Naive thymus-derived CD4-positive, alpha-beta T cell (primary cell): ENCODE measurements at regions not wholly inside any gene's neighbourhood (a gene's known extent, or its start where the extent isn't known, plus 50 kb on each side); places are given as distances from the start of the nearest gene placed in this dataset.
"Not testable (repeated sequence)": the region's sequence is repeated elsewhere in the genome, so short reads cannot be mapped to it uniquely, and the experiment has no call there.

Source experiments
- ATAC-seq: fragments of 150-1000 bp; cut with Tn5 transposase; 2 replicates; pipeline ENCODE4 v1.10.0; 2021; ENCODE audit warnings: mild to moderate bottlenecking, moderate library complexity
- CTCF ChIA-PET: fragments of 350-600 bp; sonication (Branson Sonifier 250); formaldehyde crosslinking; loops from one replicate; lab custom pipeline; 2021; ENCODE audit warnings: antibody characterized with exemption; lab: Charles Lee
- POLR2A ChIA-PET: fragments of 350-600 bp; sonication (Branson Sonifier 250); formaldehyde crosslinking; loops from one replicate; lab custom pipeline; 2021; ENCODE audit warnings: antibody characterized with exemption, inconsistent platforms; lab: Charles Lee
- DNase-seq, 9 donors: peaks; one replicate each; pipeline versions ENCODE4 v3.0.0 to v3.0.0-alpha.2; 2020 to 2022; ENCODE audit warnings: mixed read lengths in 1 of 9
- H3K27ac ChIP-seq: one replicate; pipeline ENCODE4 v1.7.0; 2013; ENCODE audit warnings: mild to moderate bottlenecking, low read depth, low read length, moderate library complexity
- H3K27me3 ChIP-seq, 2 donors: one replicate each; pipeline ENCODE4 v1.7.0; 2013; ENCODE audit warnings: low read length in 2 of 2, mild to moderate bottlenecking in 2 of 2, moderate library complexity in 2 of 2; ENCODE audit not compliant: control insufficient read depth in 2 of 2, insufficient read depth in 2 of 2
- H3K36me3 ChIP-seq, 3 experiments: 1 replicate in 2 of 3; 2 replicates in 1 of 3; pipeline ENCODE4 v1.7.0; 2013; ENCODE audit warnings: low read length in 3 of 3, mild to moderate bottlenecking in 3 of 3, moderate library complexity in 1 of 3; ENCODE audit not compliant: insufficient read depth in 3 of 3, control insufficient read depth in 2 of 3
- H3K4me1 ChIP-seq, 2 donors: one replicate each; pipeline ENCODE4 v1.7.0; 2013; ENCODE audit warnings: low read length in 2 of 2, mild to moderate bottlenecking in 2 of 2, moderate library complexity in 1 of 2; ENCODE audit not compliant: control insufficient read depth in 2 of 2, insufficient read depth in 2 of 2
- H3K4me3 ChIP-seq: 2 replicates; pipeline ENCODE4 v1.7.0; 2013; ENCODE audit warnings: mild to moderate bottlenecking, low read length
- H3K9me3 ChIP-seq, 3 experiments: 1 replicate in 2 of 3; 2 replicates in 1 of 3; pipeline ENCODE4 v1.7.0; 2013; ENCODE audit warnings: low read length in 3 of 3; ENCODE audit not compliant: control insufficient read depth in 2 of 3
- H3K27ac Mint-ChIP-seq, 9 donors: one replicate each; pipeline ENCODE4 v1.8.0; 2020 to 2022; ENCODE audit warnings: mixed read lengths in 9 of 9, mild to moderate bottlenecking in 8 of 9, moderate library complexity in 5 of 9, inconsistent platforms in 2 of 9
- H3K27me3 Mint-ChIP-seq, 5 donors: one replicate each; pipeline ENCODE4 v1.8.0; 2021 to 2022; ENCODE audit warnings: mixed read lengths in 5 of 5, mild to moderate bottlenecking in 1 of 5
- H3K36me3 Mint-ChIP-seq, 5 donors: one replicate each; pipeline ENCODE4 v1.8.0; 2020 to 2022; ENCODE audit warnings: mixed read lengths in 5 of 5, mild to moderate bottlenecking in 3 of 5, inconsistent platforms in 1 of 5
- H3K4me1 Mint-ChIP-seq, 7 donors: one replicate each; pipeline ENCODE4 v1.8.0; 2020 to 2022; ENCODE audit warnings: mixed read lengths in 7 of 7, mild to moderate bottlenecking in 3 of 7, inconsistent platforms in 1 of 7
- H3K4me3 Mint-ChIP-seq, 10 donors: one replicate each; pipeline ENCODE4 v1.8.0; 2020 to 2022; ENCODE audit warnings: mild to moderate bottlenecking in 10 of 10, mixed read lengths in 10 of 10, moderate library complexity in 6 of 10, inconsistent platforms in 2 of 10
- H3K9me3 Mint-ChIP-seq, 11 donors: one replicate each; pipeline ENCODE4 v1.8.0; 2020 to 2022; ENCODE audit warnings: mixed read lengths in 11 of 11, mild to moderate bottlenecking in 4 of 11, inconsistent platforms in 1 of 11, moderate library complexity in 1 of 11
- intact Hi-C, 2 donors: fragments of 100-400 bp; cut with micrococcal nuclease; formaldehyde crosslinking; loops; one replicate each; pipeline ENCODE4 v1.15.1; 2023

DNA sequence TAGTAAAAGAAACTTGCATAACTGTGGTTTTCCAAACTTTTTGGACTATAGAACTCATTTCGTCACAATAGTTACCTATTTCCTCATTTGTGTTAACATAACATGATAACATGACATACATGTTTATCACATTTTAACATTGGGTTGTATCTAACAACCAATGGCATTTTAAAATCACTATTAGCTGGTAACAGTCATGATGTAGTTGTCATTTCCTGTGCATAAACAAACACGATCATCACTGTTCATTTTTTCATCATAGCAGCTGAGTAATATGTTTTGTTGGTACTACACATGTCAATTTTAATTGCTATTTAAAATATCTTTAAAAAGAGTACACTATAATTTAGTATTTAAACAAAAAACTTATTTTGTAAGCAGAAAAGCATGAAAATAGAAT is 402.4 kb downstream of the SATB2 start:
- POLR2A ChIA-PET: interaction anchor here (0.6 kb wide), 1 partner anchor 70 kb away, joined by 4 read pairs; no protein-coding TSS in a partner anchor
- intact Hi-C loops: no loop called here
- DNase-seq: no peak

DNA sequence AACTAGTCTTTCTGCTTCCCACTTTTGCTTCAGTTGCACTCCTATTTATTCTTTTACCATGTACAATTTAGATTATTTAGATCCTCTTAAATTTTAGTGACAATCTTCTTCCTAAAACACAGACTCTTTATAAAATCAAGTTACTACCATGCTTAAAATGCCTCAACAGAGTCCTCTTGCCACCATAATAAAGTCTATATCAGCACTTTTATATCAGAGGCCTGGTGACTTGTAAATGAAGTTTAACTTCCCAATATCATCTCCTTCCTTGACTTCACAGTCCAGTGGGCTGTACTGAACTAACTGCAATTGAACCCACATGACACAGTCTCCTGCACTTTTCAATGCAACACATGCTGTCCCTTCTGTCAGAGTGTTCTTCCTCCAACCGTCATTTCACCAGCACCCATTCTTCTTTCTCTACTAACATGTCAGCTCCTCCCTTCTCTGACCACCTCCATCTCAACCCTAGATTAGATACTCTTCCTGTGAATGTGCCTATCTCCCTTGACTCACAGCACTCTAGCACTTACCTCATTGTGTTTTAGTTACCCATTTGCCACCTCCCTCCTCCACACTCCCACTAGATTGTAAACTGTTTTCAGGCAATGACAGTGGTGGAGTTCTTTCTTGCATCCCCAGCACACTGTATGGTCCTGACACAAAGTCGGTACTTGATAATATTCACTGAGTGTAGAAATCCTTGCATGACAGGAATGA is 414.9 kb downstream of the SATB2 start:
- Histone ChIP-seq H3K36me3 (no peaks in the 10 kb centered on the region), H3K4me1 (no peaks in the 10 kb centered on the region), H3K4me3 (no peak overlapping the region), H3K27ac (no peak overlapping the region), H3K9me3 (no peaks in the 10 kb centered on the region), H3K27me3 (no peaks in the 10 kb centered on the region)
- Mint-ChIP-seq H3K27ac (no peak overlapping the region), H3K27me3 (no peaks in the 10 kb centered on the region), H3K4me1 (no peaks in the 10 kb centered on the region), H3K9me3 (peaks cover 0 to 4% (median 0%) of the 10 kb centered on the region in 11 donors), H3K36me3 (no peaks in the 10 kb centered on the region), H3K4me3 (no peak overlapping the region)
- DNase-seq (no peak), ATAC-seq (no peak)
- POLR2A ChIA-PET: no interaction called here
- CTCF ChIA-PET: no interaction called here
- intact Hi-C loops: no loop called here

More for the DNA sequence above, 402.4 kb downstream of the SATB2 start:
- CTCF ChIA-PET: no interaction called here
- Mint-ChIP-seq H3K9me3 (peaks cover 0 to 9% (median 4%) of the 10 kb centered on the region in 11 donors), H3K27me3 (no peaks in the 10 kb centered on the region), H3K4me1 (no peaks in the 10 kb centered on the region), H3K27ac (no peak overlapping the region), H3K4me3 (no peak overlapping the region), H3K36me3 (no peaks in the 10 kb centered on the region)
- no peaks in the 10 kb centered on the region for H3K27me3 ChIP-seq
- no peak overlapping the region for H3K4me3 ChIP-seq
- no peaks in the 10 kb centered on the region for H3K36me3 ChIP-seq
- H3K9me3 ChIP-seq: peaks cover 0 to 3% (median 0%) of the 10 kb centered on the region in 3 experiments
- no peak overlapping the region for H3K27ac ChIP-seq
- no peak for ATAC-seq
- H3K4me1 ChIP-seq: no peaks in the 10 kb centered on the region

DNA sequence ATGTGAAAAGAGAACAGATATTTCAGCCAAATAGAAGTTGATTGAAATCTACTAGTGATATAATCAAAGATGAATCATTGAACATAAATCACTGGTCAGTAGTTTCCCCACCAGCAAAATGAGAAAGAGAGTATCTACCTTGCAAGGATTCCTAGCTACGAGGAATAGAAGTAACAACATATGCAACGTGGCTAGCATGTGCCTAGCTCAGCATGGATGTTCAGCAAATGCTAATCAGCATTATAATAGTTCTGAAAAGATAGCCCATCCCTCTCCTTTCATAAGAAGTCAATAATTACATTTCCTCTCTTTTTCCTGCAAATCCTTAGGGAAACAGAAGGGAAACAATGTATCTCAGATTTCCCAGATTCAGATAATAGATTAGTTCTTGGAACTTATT is 417.2 kb downstream of the SATB2 start:
- CTCF ChIA-PET: no interaction called here
- Mint-ChIP-seq H3K9me3 (peaks cover 0 to 5% (median 0%) of the 10 kb centered on the region in 11 donors), H3K36me3 (no peaks in the 10 kb centered on the region), H3K27ac (no peak overlapping the region), H3K4me3 (no peak overlapping the region), H3K4me1 (no peaks in the 10 kb centered on the region), H3K27me3 (no peaks in the 10 kb centered on the region)
- ATAC-seq (no peak), DNase-seq (no peak)
- H3K9me3 ChIP-seq: no peaks in the 10 kb centered on the region
- no peak overlapping the region for H3K27ac ChIP-seq
- no peak overlapping the region for H3K4me3 ChIP-seq
- H3K36me3 ChIP-seq: no peaks in the 10 kb centered on the region
- H3K27me3 ChIP-seq: no peaks in the 10 kb centered on the region
- POLR2A ChIA-PET: no interaction called here
- intact Hi-C loops: no loop called here
- H3K4me1 ChIP-seq: no peaks in the 10 kb centered on the region

DNA sequence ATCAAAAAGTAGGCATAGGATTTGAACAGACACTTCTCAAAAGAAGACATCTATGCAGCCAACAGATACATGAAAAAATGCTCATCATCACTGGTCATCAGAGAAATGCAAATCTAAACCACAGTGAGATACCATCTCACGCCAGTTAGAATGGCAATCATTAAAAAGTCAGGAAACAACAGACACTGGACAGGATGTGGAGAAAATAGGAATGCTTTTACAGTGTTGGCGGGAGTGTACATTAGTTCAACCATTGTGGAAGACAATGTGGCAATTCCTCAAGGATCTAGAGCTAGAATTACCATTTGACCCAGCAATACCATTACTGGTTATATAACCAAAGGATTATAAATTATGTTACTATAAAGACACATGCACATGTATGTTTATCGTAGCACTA is 424.0 kb downstream of the SATB2 start:
- H3K4me1 Mint-ChIP-seq, intact Hi-C loops, H3K4me3 ChIP-seq, ATAC-seq, H3K9me3 ChIP-seq, H3K27ac Mint-ChIP-seq, CTCF ChIA-PET, H3K4me1 ChIP-seq, POLR2A ChIA-PET, DNase-seq, H3K27ac ChIP-seq, H3K4me3 Mint-ChIP-seq, H3K36me3 ChIP-seq, H3K27me3 Mint-ChIP-seq, H3K27me3 ChIP-seq, H3K36me3 Mint-ChIP-seq: not testable (repeated sequence)
- peaks cover 0 to 16% (median 4%) of the 10 kb centered on the region in 11 donors for H3K9me3 Mint-ChIP-seq

DNA sequence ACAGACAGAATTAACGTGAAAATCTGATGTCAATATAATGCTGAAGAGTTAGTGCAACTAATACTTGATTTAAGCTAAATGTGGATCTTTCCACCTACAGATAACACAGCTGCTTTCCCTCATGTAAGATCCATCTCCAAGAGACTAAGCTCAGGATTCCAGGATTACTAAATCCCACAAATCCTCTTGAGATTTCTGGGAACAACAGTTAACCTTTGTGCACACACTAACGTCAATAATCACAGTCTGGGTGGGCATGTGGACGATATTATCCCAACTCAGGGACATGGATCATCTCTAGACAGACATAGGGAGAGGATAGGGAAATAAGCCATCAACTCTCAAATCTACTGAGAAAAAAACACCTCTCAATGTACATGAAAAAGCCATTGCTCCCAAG is 432.6 kb downstream of the SATB2 start:
- Mint-ChIP-seq H3K4me3 (no peak overlapping the region), H3K9me3 (peaks cover 0 to 5% (median 0%) of the 10 kb centered on the region in 11 donors), H3K27ac (no peak overlapping the region), H3K4me1 (no peaks in the 10 kb centered on the region), H3K36me3 (no peaks in the 10 kb centered on the region), H3K27me3 (no peaks in the 10 kb centered on the region)
- H3K4me3 ChIP-seq: no peak overlapping the region
- H3K9me3 ChIP-seq: no peaks in the 10 kb centered on the region
- no peak overlapping the region for H3K27ac ChIP-seq
- ChIA-PET POLR2A (no interaction called here), CTCF (no interaction called here)
- H3K4me1 ChIP-seq: no peaks in the 10 kb centered on the region
- no peak for ATAC-seq
- DNase-seq: no peak
- no peaks in the 10 kb centered on the region for H3K36me3 ChIP-seq
- intact Hi-C loops: no loop called here
- H3K27me3 ChIP-seq: no peaks in the 10 kb centered on the region

DNA sequence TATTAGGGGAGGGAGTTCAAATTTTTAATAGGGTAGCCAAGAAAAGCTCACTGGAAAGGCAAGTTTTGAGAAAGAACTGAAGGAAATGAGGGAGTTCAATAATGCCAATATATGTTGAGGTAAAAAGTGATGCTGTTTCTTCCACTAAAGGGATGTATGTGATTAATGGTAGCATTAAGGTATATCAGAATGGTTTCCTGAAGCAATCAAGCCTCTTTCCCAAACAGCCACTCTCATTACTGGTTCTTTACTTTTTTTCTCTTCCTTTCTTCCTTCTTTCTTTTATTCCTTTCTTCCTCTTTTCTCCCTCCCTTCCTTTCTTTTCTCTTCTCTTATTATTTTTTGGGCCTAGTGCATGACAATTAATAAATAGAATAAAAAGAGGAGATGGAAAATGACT is 433.5 kb downstream of the SATB2 start:
- H3K27me3 Mint-ChIP-seq: no peaks in the 10 kb centered on the region
- no peaks in the 10 kb centered on the region for H3K36me3 Mint-ChIP-seq
- Histone ChIP-seq H3K4me3 (no peak overlapping the region), H3K27ac (no peak overlapping the region), H3K27me3 (no peaks in the 10 kb centered on the region), H3K36me3 (no peaks in the 10 kb centered on the region), H3K4me1 (no peaks in the 10 kb centered on the region), H3K9me3 (no peaks in the 10 kb centered on the region)
- H3K27ac Mint-ChIP-seq: no peak overlapping the region
- intact Hi-C loops: no loop called here
- ChIA-PET POLR2A (no interaction called here), CTCF (no interaction called here)
- H3K4me1 Mint-ChIP-seq: no peaks in the 10 kb centered on the region
- ATAC-seq: no peak
- no peak for DNase-seq
- H3K9me3 Mint-ChIP-seq: peaks cover 0 to 4% (median 0%) of the 10 kb centered on the region in 11 donors
- H3K4me3 Mint-ChIP-seq: no peak overlapping the region

DNA sequence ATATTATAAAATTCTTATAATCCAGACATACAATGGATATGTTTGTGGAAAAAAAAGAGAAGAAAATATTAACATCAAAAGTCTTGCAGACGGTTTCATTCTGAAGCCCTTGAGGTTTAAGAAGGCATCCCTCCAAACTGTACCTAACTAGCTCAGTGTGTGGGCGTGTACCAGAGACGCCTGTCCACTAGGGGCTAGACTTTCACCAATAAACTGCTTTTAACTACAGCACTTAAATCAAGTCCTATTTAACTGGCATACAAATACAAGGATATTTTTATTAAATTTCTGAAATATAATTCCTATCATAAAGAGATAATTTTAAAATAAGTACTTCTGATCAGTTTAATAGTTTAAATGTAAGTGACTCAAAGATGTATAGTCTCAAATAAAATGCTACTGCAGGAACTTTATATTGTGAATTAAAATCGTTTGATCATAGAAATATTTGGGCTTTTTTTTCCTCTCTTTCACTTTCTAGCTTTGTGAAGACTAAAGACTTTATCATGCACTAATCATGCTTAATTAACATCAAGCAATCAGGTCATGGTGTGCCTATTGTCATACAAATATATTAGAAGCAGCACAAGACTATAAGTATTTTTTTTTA is 437.7 kb downstream of the SATB2 start:
- no peak for DNase-seq
- no peaks in the 10 kb centered on the region for H3K4me1 ChIP-seq
- no peaks in the 10 kb centered on the region for H3K27me3 ChIP-seq
- no peaks in the 10 kb centered on the region for H3K4me1 Mint-ChIP-seq
- no peaks in the 10 kb centered on the region for H3K9me3 ChIP-seq
- no peak overlapping the region for H3K27ac Mint-ChIP-seq
- intact Hi-C loops: no loop called here
- no peaks in the 10 kb centered on the region for H3K27me3 Mint-ChIP-seq
- no peak for ATAC-seq
- H3K27ac ChIP-seq: no peak overlapping the region
- no peaks in the 10 kb centered on the region for H3K36me3 Mint-ChIP-seq
- H3K4me3 ChIP-seq: no peak overlapping the region
- H3K36me3 ChIP-seq: no peaks in the 10 kb centered on the region
- H3K9me3 Mint-ChIP-seq: peaks cover 0 to 7% (median 0%) of the 10 kb centered on the region in 11 donors
- ChIA-PET POLR2A (no interaction called here), CTCF (no interaction called here)
- H3K4me3 Mint-ChIP-seq: no peak overlapping the region
